Duodenal mucosa (tissue), 2 donors: ENCODE measurements at regions not wholly inside any gene's neighbourhood (a gene's known extent, or its start where the extent isn't known, plus 50 kb on each side); places are given as distances from the start of the nearest gene placed in this dataset.

Experiments used
- H3K27ac ChIP-seq: one replicate; pipeline ENCODE4 v1.7.0; 2013; ENCODE audit warnings: low read depth, low read length
- H3K27me3 ChIP-seq, 2 donors: one replicate each; pipeline ENCODE4 v1.7.0; 2013; ENCODE audit warnings: low read length in 2 of 2, control low read depth in 1 of 2; ENCODE audit not compliant: insufficient read depth in 2 of 2, control insufficient read depth in 1 of 2
- H3K36me3 ChIP-seq, 2 donors: one replicate each; pipeline ENCODE4 v1.7.0; 2013; ENCODE audit warnings: low read length in 2 of 2, control low read depth in 1 of 2; ENCODE audit not compliant: insufficient read depth in 2 of 2, control insufficient read depth in 1 of 2
- H3K4me1 ChIP-seq, 2 donors: one replicate each; pipeline ENCODE4 v1.7.0; 2013; ENCODE audit warnings: low read length in 2 of 2, control low read depth in 1 of 2; ENCODE audit not compliant: insufficient read depth in 2 of 2, control insufficient read depth in 1 of 2
- H3K4me3 ChIP-seq, 2 donors: one replicate each; pipeline ENCODE4 v1.7.0; 2013; ENCODE audit warnings: low read length in 2 of 2, low read depth in 1 of 2
- H3K9ac ChIP-seq, 2 donors: one replicate each; pipeline ENCODE4 v1.7.0; 2013; ENCODE audit warnings: low read length in 2 of 2, low read depth in 1 of 2
- H3K9me3 ChIP-seq, 2 donors: one replicate each; pipeline ENCODE4 v1.7.0; 2013; ENCODE audit warnings: low read length in 2 of 2, control low read depth in 1 of 2; ENCODE audit not compliant: control insufficient read depth in 1 of 2

GRCh38 chr5:82338771-82339373, 60.7 kb upstream of the RPS23 start:
- H3K9me3 ChIP-seq, result no peaks in the 10 kb centered on the region
- no peaks in the 10 kb centered on the region for H3K36me3 ChIP-seq
- H3K4me1 ChIP-seq, result no peaks in the 10 kb centered on the region
- H3K4me3 ChIP-seq, result no peak overlapping the region
- peaks cover 0 to 4% of the 10 kb centered on the region in 2 donors for H3K27me3 ChIP-seq
- no peak overlapping the region for H3K27ac ChIP-seq
- no peak overlapping the region for H3K9ac ChIP-seq

GRCh38 chr5:82336959-82337351, 58.8 kb upstream of the RPS23 start:
- Histone ChIP-seq H3K9ac (no peak overlapping the region), H3K4me1 (no peaks in the 10 kb centered on the region), H3K27ac (no peak overlapping the region), H3K4me3 (no peak overlapping the region), H3K36me3 (no peaks in the 10 kb centered on the region), H3K9me3 (no peaks in the 10 kb centered on the region), H3K27me3 (peaks cover 0 to 4% of the 10 kb centered on the region in 2 donors)

- no peaks in the 10 kb centered on the region for H3K4me1 ChIP-seq
- H3K4me3 ChIP-seq, result no peak overlapping the region
- H3K27me3 ChIP-seq, result peaks cover 0 to 4% of the 10 kb centered on the region in 2 donors
- H3K27ac ChIP-seq, result no peak overlapping the region
- no peak overlapping the region for H3K9ac ChIP-seq
- no peaks in the 10 kb centered on the region for H3K36me3 ChIP-seq
- no peaks in the 10 kb centered on the region for H3K9me3 ChIP-seq
These were observed 58.2 kb upstream of the RPS23 start for GRCh38 chr5:82336226-82336958.

- Histone ChIP-seq H3K27me3 (peaks cover 0 to 4% of the 10 kb centered on the region in 2 donors), H3K9me3 (no peaks in the 10 kb centered on the region), H3K36me3 (no peaks in the 10 kb centered on the region), H3K4me3 (no peak overlapping the region), H3K9ac (no peak overlapping the region), H3K4me1 (no peaks in the 10 kb centered on the region), H3K27ac (no peak overlapping the region)
These were observed 57.7 kb upstream of the RPS23 start for GRCh38 chr5:82335806-82336205.

GRCh38 chr5:82334856-82335255, 56.7 kb upstream of the RPS23 start:
- Histone ChIP-seq H3K27me3 (peaks cover 0 to 3% of the 10 kb centered on the region in 2 donors), H3K9me3 (no peaks in the 10 kb centered on the region), H3K4me3 (no peak overlapping the region), H3K27ac (no peak overlapping the region), H3K9ac (no peak overlapping the region), H3K4me1 (no peaks in the 10 kb centered on the region), H3K36me3 (no peaks in the 10 kb centered on the region)

- Histone ChIP-seq H3K27ac (no peak overlapping the region), H3K4me1 (no peaks in the 10 kb centered on the region), H3K9ac (no peak overlapping the region)
These were observed 56.0 kb upstream of the RPS23 start for GRCh38 chr5:82334085-82334692.

GRCh38 chr5:82332886-82333615, 54.9 kb upstream of the RPS23 start:
- no peaks in the 10 kb centered on the region for H3K27me3 ChIP-seq
- no peak overlapping the region for H3K27ac ChIP-seq
- H3K4me3 ChIP-seq, result no peak overlapping the region
- no peaks in the 10 kb centered on the region for H3K36me3 ChIP-seq
- no peaks in the 10 kb centered on the region for H3K4me1 ChIP-seq
- H3K9ac ChIP-seq, result no peak overlapping the region
- H3K9me3 ChIP-seq, result no peaks in the 10 kb centered on the region

More at GRCh38 chr5:82334085-82334692, 56.0 kb upstream of the RPS23 start:
- Histone ChIP-seq H3K4me3 (no peak overlapping the region), H3K36me3 (no peaks in the 10 kb centered on the region), H3K9me3 (no peaks in the 10 kb centered on the region), H3K27me3 (no peaks in the 10 kb centered on the region)

- Histone ChIP-seq H3K36me3 (no peaks in the 10 kb centered on the region), H3K9ac (no peak overlapping the region), H3K4me1 (no peaks in the 10 kb centered on the region), H3K4me3 (no peak overlapping the region), H3K27me3 (no peaks in the 10 kb centered on the region), H3K27ac (no peak overlapping the region), H3K9me3 (no peaks in the 10 kb centered on the region)
These were observed 54.1 kb upstream of the RPS23 start for GRCh38 chr5:82332064-82332855.

GRCh38 chr5:82331557-82331956, 53.4 kb upstream of the RPS23 start:
- Histone ChIP-seq H3K4me3 (no peak overlapping the region), H3K9ac (no peak overlapping the region), H3K9me3 (no peaks in the 10 kb centered on the region), H3K27me3 (no peaks in the 10 kb centered on the region), H3K36me3 (no peaks in the 10 kb centered on the region), H3K4me1 (no peaks in the 10 kb centered on the region), H3K27ac (no peak overlapping the region)
